GM12878 (cell line): ENCODE measurements at regions not wholly inside any gene's neighbourhood (a gene's known extent, or its start where the extent isn't known, plus 50 kb on each side); places are given as distances from the start of the nearest gene placed in this dataset.

Experiments used
- ATAC-seq: fragments of 200-7000 bp; cut with Tn5 transposase; 3 replicates; pipeline ENCODE4 v1.9.1; 2020; ENCODE audit warnings: mild to moderate bottlenecking, moderate library complexity
- BruUV-seq: library from RNA; stranded (reverse); fragments of 400-500 nt; replicated peaks from 2 replicates; lab custom pipeline; 2021; lab: Mats Ljungman, UMichigan
- CTCF ChIA-PET: fragments of 300-600 bp; sonication (Branson Sonifier 250); formaldehyde crosslinking; extraction: SDS; loops from one replicate; lab custom pipeline; 2021; ENCODE audit warnings: inconsistent platforms; lab: Yijun Ruan, JAX
- POLR2A ChIA-PET: fragments of 350-600 bp; formaldehyde crosslinking; extraction: SDS; loops from one replicate; lab custom pipeline; 2021; ENCODE audit warnings: inconsistent platforms; lab: Charles Lee
- RAD21 ChIA-PET: fragments of 300-600 bp; sonication (Branson Sonifier 250); formaldehyde crosslinking; loops from one replicate; lab custom pipeline; 2023; ENCODE audit warnings: antibody characterized with exemption; ENCODE audit not compliant: unreplicated experiment; lab: Charles Lee
- SMC1A ChIA-PET: fragments of 300-600 bp; sonication (Branson Sonifier 250); formaldehyde crosslinking; loops from one replicate; lab custom pipeline; 2023; ENCODE audit not compliant: unreplicated experiment, uncharacterized antibody; lab: Charles Lee
- DNase-seq: peaks from one replicate; pipeline ENCODE4 v3.0.0-alpha.2; 2011; ENCODE audit warnings: low read depth, low spot score
- FAIRE-seq: peaks from 3 replicates; lab custom pipeline; 2011; peaks lifted over from hg19 to GRCh38; lab: Jason Lieb, UNC
- H2AFZ ChIP-seq: 2 replicates; pipeline ENCODE4 v1.6.0; 2011; ENCODE audit warnings: low read depth, low read length, control low read depth; ENCODE audit not compliant: control insufficient read depth
- H3K27ac ChIP-seq: 2 replicates; pipeline ENCODE4 v1.5.1; 2011; ENCODE audit warnings: control low read depth; ENCODE audit not compliant: control insufficient read depth, insufficient read depth
- H3K27me3 ChIP-seq, 2 experiments: replicated peaks in 1 of 2; 2 replicates each; pipeline versions ENCODE4 v1.6.0 to v1.6.1; 2011; ENCODE audit warnings: low read length in 1 of 2; ENCODE audit not compliant: control insufficient read depth in 2 of 2, insufficient read depth in 2 of 2
- H3K36me3 ChIP-seq, 2 experiments: 2 replicates each; pipeline ENCODE4 v1.5.1; 2011; ENCODE audit warnings: low read length in 1 of 2; ENCODE audit not compliant: control insufficient read depth in 2 of 2, insufficient read depth in 2 of 2
- H3K4me1 ChIP-seq: 2 replicates; pipeline ENCODE4 v1.6.1; 2011; ENCODE audit warnings: mild to moderate bottlenecking, low read length, moderate library complexity, mixed read lengths; ENCODE audit not compliant: control insufficient read depth, insufficient read depth
- H3K4me2 ChIP-seq: 2 replicates; pipeline ENCODE4 v1.6.0; 2011; ENCODE audit warnings: control low read depth; ENCODE audit not compliant: control insufficient read depth, insufficient read depth
- H3K4me3 ChIP-seq: fragments of 200-600 bp; sonication (generic); 2 replicates; pipeline ENCODE4 v1.5.1; 2016
- H3K79me2 ChIP-seq: 2 replicates; pipeline ENCODE4 v1.6.0; 2011; ENCODE audit warnings: low read length; ENCODE audit not compliant: control insufficient read depth, insufficient read depth
- H3K9ac ChIP-seq: 2 replicates; pipeline ENCODE4 v1.8.0; 2011; ENCODE audit warnings: low read length, control low read depth, mixed read lengths; ENCODE audit not compliant: control insufficient read depth, insufficient read depth
- H3K9me3 ChIP-seq: replicated peaks from 3 replicates; pipeline ENCODE4 v1.5.1; 2011; ENCODE audit warnings: mild to moderate bottlenecking, low read length; ENCODE audit not compliant: control insufficient read depth, insufficient read depth
- H4K20me1 ChIP-seq: 2 replicates; pipeline ENCODE4 v1.6.0; 2011; ENCODE audit not compliant: control insufficient read depth, insufficient read depth
- ATF7 ChIP-seq: fragments of 450-650 bp; IDR thresholded peaks from 2 replicates; pipeline ENCODE4 v1.6.1; 2016; ENCODE audit warnings: low read depth, mild to moderate bottlenecking
- CBFB ChIP-seq: IDR thresholded peaks from 2 replicates; pipeline ENCODE4 v1.6.1; 2016; ENCODE audit warnings: antibody characterized with exemption, low read depth
- CHD1 ChIP-seq: IDR thresholded peaks from 2 replicates; pipeline ENCODE4 v1.6.1; 2012; ENCODE audit warnings: low read depth, low read length, improper control_type of control experiment
- CHD4 ChIP-seq: fragments of 200-600 bp; sonication (generic); IDR thresholded peaks from 2 replicates; pipeline ENCODE4 v1.6.1; 2016; ENCODE audit warnings: mild to moderate bottlenecking
- ETV6 ChIP-seq, 2 experiments: fragments of 450-650 bp in 1 of 2; IDR thresholded peaks in 1 of 2; conservative IDR thresholded peaks in 1 of 2; 2 replicates each; pipeline ENCODE4 v1.6.1; 2014; ENCODE audit warnings: antibody characterized with exemption in 1 of 2, borderline replicate concordance in 1 of 2, low read depth in 1 of 2, mild to moderate bottlenecking in 1 of 2, moderate library complexity in 1 of 2
- HDAC2 ChIP-seq: fragments of 200-600 bp; sonication (generic); IDR thresholded peaks from 2 replicates; pipeline ENCODE4 v1.6.1; 2017
- IKZF1 ChIP-seq: fragments of 450-650 bp; conservative IDR thresholded peaks from 2 replicates; pipeline ENCODE4 v1.6.1; 2017; ENCODE audit warnings: antibody characterized with exemption, mild to moderate bottlenecking
- MEF2A ChIP-seq: IDR thresholded peaks from 2 replicates; pipeline ENCODE4 v1.6.1; 2011; ENCODE audit warnings: low read depth, mild to moderate bottlenecking, low read length, moderate library complexity; ENCODE audit not compliant: insufficient read depth
- PKNOX1 ChIP-seq: fragments of 450-650 bp; IDR thresholded peaks from 2 replicates; pipeline ENCODE4 v1.6.1; 2016; ENCODE audit warnings: mild to moderate bottlenecking
- RAD21 ChIP-seq: IDR thresholded peaks from 2 replicates; pipeline ENCODE4 v1.6.1; 2011; ENCODE audit warnings: mild to moderate bottlenecking, low read depth, low read length, moderate library complexity; ENCODE audit not compliant: insufficient read depth
- RUNX3 ChIP-seq: IDR thresholded peaks from 2 replicates; pipeline ENCODE4 v1.6.1; 2012; ENCODE audit warnings: low read length, inconsistent platforms
- SIX5 ChIP-seq: IDR thresholded peaks from 2 replicates; pipeline ENCODE4 v1.6.1; 2011; ENCODE audit warnings: mild to moderate bottlenecking, low read depth, low read length, moderate library complexity; ENCODE audit not compliant: severe bottlenecking
- SMAD1 ChIP-seq: fragments of 450-650 bp; IDR thresholded peaks from 2 replicates; pipeline ENCODE4 v1.6.1; 2018; ENCODE audit warnings: mild to moderate bottlenecking, low read depth; ENCODE audit not compliant: partially characterized antibody
- SREBF1 ChIP-seq: IDR thresholded peaks from 2 replicates; pipeline ENCODE4 v1.6.1; 2012; ENCODE audit warnings: mild to moderate bottlenecking, low read length
- TBL1XR1 ChIP-seq: IDR thresholded peaks from 2 replicates; pipeline ENCODE4 v1.6.1; 2012; ENCODE audit warnings: low read depth, low read length, improper control_type of control experiment
- WRNIP1 ChIP-seq: IDR thresholded peaks from 2 replicates; pipeline ENCODE4 v1.6.1; 2011; ENCODE audit warnings: low read depth, low read length, improper control_type of control experiment, borderline replicate concordance
- YY1 ChIP-seq: IDR thresholded peaks from 2 replicates; pipeline ENCODE4 v1.6.1; 2011; ENCODE audit warnings: low read depth, mild to moderate bottlenecking, low read length
- WGBS: methylation state at CpG from one replicate; pipeline ENCODE4 v1.1.6; 2016; ENCODE audit warnings: low lambda C conversion rate; ENCODE audit not compliant: insufficient replicate concordance, insufficient coverage; ENCODE audit errors: missing lambda C conversion rate; 5-methylcytosine and 5-hydroxymethylcytosine counted together
- in situ Hi-C: fragments of 300-500 bp; cut with MboI; formaldehyde crosslinking; loops from 9 replicates; pipeline ENCODE4 v1.14.3; 2018; ENCODE audit warnings: mixed read lengths
- intact Hi-C: fragments of 100-400 bp; cut with micrococcal nuclease; formaldehyde crosslinking; loops from one replicate; pipeline ENCODE4 v1.14.2; 2022; ENCODE audit not compliant: unreplicated experiment

- SMC1A ChIA-PET: no interaction called here
- DNase-seq: no peak
- H3K9me3 ChIP-seq: no peaks in the 10 kb centered on the region
- no peak overlapping the region for H2AFZ ChIP-seq
- RAD21 ChIA-PET: no interaction called here
- no peak overlapping the region for H3K27ac ChIP-seq
- no peak overlapping the region for H3K4me2 ChIP-seq
- H3K4me3 ChIP-seq: no peak overlapping the region
- H4K20me1 ChIP-seq: no peaks in the 10 kb centered on the region
- no TSS peak for BruUV-seq
- TF ChIP-seq ATF7 (no peak), RAD21 (no peak), WRNIP1 (no peak), HDAC2 (no peak), SREBF1 (no peak), CHD1 (no peak), RUNX3 (no peak), ETV6 (conservative IDR thresholded peaks at IDR 0.05 in 1 of 2, IDR thresholded peaks at IDR 0.05 in 1 of 2; ENCODE audit: borderline replicate concordance in 1 of 2, low read depth in 1 of 2) (no peak), IKZF1 (no peak), CHD4 (no peak)
- no peak for ATAC-seq
- no peak overlapping the region for H3K9ac ChIP-seq
- POLR2A ChIA-PET: no interaction called here
- FAIRE-seq: no peak
- WGBS: 0% methylated on average over 1 of the region's 1 CpG
- no peaks in the 10 kb centered on the region for H3K79me2 ChIP-seq
- CTCF ChIA-PET: no interaction called here
- intact Hi-C loops: no loop called here
- in situ Hi-C loops: no loop called here
- H3K36me3 ChIP-seq: no peaks in the 10 kb centered on the region
- no peaks in the 10 kb centered on the region for H3K4me1 ChIP-seq
- H3K27me3 ChIP-seq: no peaks in the 10 kb centered on the region
Measured at GRCh38 chr21:27275294-27275927, 308.5 kb upstream of the ADAMTS5 start.

- Histone ChIP-seq H3K4me3 (no peak overlapping the region), H3K79me2 (no peaks in the 10 kb centered on the region), H3K4me2 (no peak overlapping the region), H3K9ac (no peak overlapping the region), H3K27me3 (no peaks in the 10 kb centered on the region), H3K9me3 (no peaks in the 10 kb centered on the region), H4K20me1 (no peaks in the 10 kb centered on the region), H3K27ac (no peak overlapping the region), H3K36me3 (no peaks in the 10 kb centered on the region), H3K4me1 (no peaks in the 10 kb centered on the region), H2AFZ (no peak overlapping the region)
- BruUV-seq: no TSS peak
- TF ChIP-seq TBL1XR1: no peak
- TF ChIP-seq PKNOX1: no peak
- TF ChIP-seq YY1: no peak
- no peak for TF ChIP-seq SIX5
- no peak for TF ChIP-seq MEF2A
- TF ChIP-seq CBFB: no peak
- no peak for TF ChIP-seq SMAD1
- no peak for FAIRE-seq
- CTCF ChIA-PET: no interaction called here
- POLR2A ChIA-PET: no interaction called here
- SMC1A ChIA-PET: no interaction called here
- intact Hi-C loops (no loop called here), in situ Hi-C loops (no loop called here)
- RAD21 ChIA-PET: no interaction called here
- ATAC-seq: no peak
- no peak for DNase-seq
Measured at GRCh38 chr21:27269644-27270043, 302.8 kb upstream of the ADAMTS5 start.
